Liver (tissue), 7 donors: ENCODE measurements at regions not wholly inside any gene's neighbourhood (a gene's known extent, or its start where the extent isn't known, plus 50 kb on each side); places are given as distances from the start of the nearest gene placed in this dataset.

Source experiments
- DNase-seq: peaks from one replicate; pipeline ENCODE4 v3.0.0-alpha.2; 2017; ENCODE audit warnings: low spot score
- H3K27ac ChIP-seq, 2 donors: one replicate each; pipeline ENCODE4 v1.7.0; 2013; ENCODE audit warnings: inconsistent platforms in 2 of 2, low read length in 2 of 2, control low read depth in 1 of 2, low read depth in 1 of 2, mild to moderate bottlenecking in 1 of 2
- H3K27me3 ChIP-seq, 4 donors: one replicate each; pipeline versions ENCODE4 v1.6.1 to v1.7.0; 2013; ENCODE audit warnings: low read length in 3 of 4, inconsistent platforms in 1 of 4, mild to moderate bottlenecking in 1 of 4, moderate library complexity in 1 of 4; ENCODE audit not compliant: control insufficient read depth in 4 of 4, insufficient read depth in 4 of 4
- H3K36me3 ChIP-seq, 4 donors: one replicate each; pipeline versions ENCODE4 v1.6.1 to v1.7.0; 2013; ENCODE audit warnings: low read length in 3 of 4, mild to moderate bottlenecking in 3 of 4, low read depth in 1 of 4, moderate library complexity in 1 of 4; ENCODE audit not compliant: control insufficient read depth in 4 of 4, insufficient read depth in 3 of 4
- H3K4me1 ChIP-seq, 4 donors: one replicate each; pipeline versions ENCODE4 v1.6.1 to v1.7.0; 2013; ENCODE audit warnings: low read length in 3 of 4, mild to moderate bottlenecking in 3 of 4, moderate library complexity in 1 of 4; ENCODE audit not compliant: control insufficient read depth in 4 of 4, insufficient read depth in 4 of 4
- H3K4me3 ChIP-seq, 3 donors: one replicate each; pipeline versions ENCODE4 v1.6.1 to v1.7.0; 2013; ENCODE audit warnings: low read length in 3 of 3, control low read depth in 1 of 3, low read depth in 1 of 3, mild to moderate bottlenecking in 1 of 3
- H3K9ac ChIP-seq, 2 donors: one replicate each; pipeline ENCODE4 v1.7.0; 2013; ENCODE audit warnings: low read length in 2 of 2, mild to moderate bottlenecking in 2 of 2, moderate library complexity in 2 of 2, control low read depth in 1 of 2, low read depth in 1 of 2
- H3K9me3 ChIP-seq, 4 donors: one replicate each; pipeline versions ENCODE4 v1.6.1 to v1.7.0; 2013; ENCODE audit warnings: low read length in 3 of 4; ENCODE audit not compliant: control insufficient read depth in 4 of 4
- FOXA1 ChIP-seq: IDR thresholded peaks from 2 replicates; pipeline ENCODE4 v1.6.1; 2016; ENCODE audit warnings: antibody characterized with exemption
- FOXA2 ChIP-seq: IDR thresholded peaks from 2 replicates; pipeline ENCODE4 v1.6.1; 2016; ENCODE audit warnings: antibody characterized with exemption
- HNF4G ChIP-seq: IDR thresholded peaks from 2 replicates; pipeline ENCODE4 v1.6.1; 2016; ENCODE audit warnings: antibody characterized with exemption
- JUND ChIP-seq, 2 donors: IDR thresholded peaks; 2 replicates each; pipeline ENCODE4 v1.6.1; 2016; ENCODE audit warnings: antibody characterized with exemption in 2 of 2
- NR2F2 ChIP-seq: IDR thresholded peaks from 2 replicates; pipeline ENCODE4 v1.6.1; 2016; ENCODE audit warnings: antibody characterized with exemption
- RAD21 ChIP-seq, 2 donors: IDR thresholded peaks; 2 replicates each; pipeline ENCODE4 v1.6.1; 2016; ENCODE audit warnings: antibody characterized with exemption in 2 of 2, mild to moderate bottlenecking in 2 of 2
- REST ChIP-seq: IDR thresholded peaks from 2 replicates; pipeline ENCODE4 v1.6.1; 2016; ENCODE audit warnings: antibody characterized with exemption, mild to moderate bottlenecking
- RXRA ChIP-seq, 2 donors: IDR thresholded peaks; 2 replicates each; pipeline ENCODE4 v1.6.1; 2017 to 2018; ENCODE audit warnings: antibody characterized with exemption in 2 of 2, mild to moderate bottlenecking in 1 of 2
- SP1 ChIP-seq: IDR thresholded peaks from 2 replicates; pipeline ENCODE4 v1.6.1; 2018; ENCODE audit warnings: antibody characterized with exemption, mild to moderate bottlenecking
- TAF1 ChIP-seq: conservative IDR thresholded peaks from 2 replicates; pipeline ENCODE4 v1.6.1; 2016; ENCODE audit warnings: antibody characterized with exemption, mild to moderate bottlenecking
- WGBS: extraction: QIAGEN DNeasy Blood & Tissue Kit; methylation state at CpG from one replicate; pipeline ENCODE4 v1.1.7; 2013; 5-methylcytosine and 5-hydroxymethylcytosine counted together
- TF ChIP-seq, protein P1 (sequence below): IDR thresholded peaks from 2 replicates; pipeline ENCODE4 v1.6.1; 2016; ENCODE audit warnings: antibody characterized with exemption
- TF ChIP-seq, protein P2 (sequence below): IDR thresholded peaks from 2 replicates; pipeline ENCODE4 v1.6.1; 2016; ENCODE audit warnings: antibody characterized with exemption
- donor health status: healthy.
- donor health status: healthy.
- donor health status: healthy.
- donor health status: healthy.

DNA sequence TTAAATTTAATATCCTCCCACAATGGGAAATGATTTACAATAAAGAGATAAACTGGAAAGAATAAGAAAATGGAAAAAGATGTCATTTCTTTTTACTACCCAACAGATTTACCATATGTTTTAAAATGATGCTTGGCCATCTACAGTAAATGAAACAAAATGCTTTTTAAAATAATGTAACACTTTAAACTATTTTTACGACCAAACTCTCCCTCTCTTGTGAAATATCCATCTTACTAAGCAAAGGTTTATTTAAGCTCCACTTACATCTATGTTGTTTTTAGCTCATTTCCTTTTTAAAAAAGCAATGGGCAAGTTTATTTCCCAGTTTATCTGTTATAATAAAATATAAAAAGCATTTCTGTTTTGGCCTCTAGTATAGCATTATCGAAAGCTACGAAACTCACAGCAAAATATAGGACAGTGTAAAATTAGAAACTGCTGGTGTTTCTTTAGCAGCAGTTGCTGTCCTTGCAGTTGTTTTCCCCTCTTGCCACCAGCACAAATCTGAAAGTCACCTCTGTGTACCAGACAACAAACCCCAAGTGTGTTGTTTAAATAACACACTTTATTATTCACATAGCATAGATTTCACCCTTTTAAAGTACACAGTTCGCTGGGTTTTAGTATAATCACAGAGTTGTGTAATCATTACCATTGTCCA lies 195.1 kb downstream of the CDRT15L2 start:
- Histone ChIP-seq H3K9ac (no peak overlapping the region), H3K4me3 (no peak overlapping the region), H3K27ac (no peak overlapping the region), H3K36me3 (no peaks in the 10 kb centered on the region), H3K27me3 (no peaks in the 10 kb centered on the region), H3K4me1 (no peaks in the 10 kb centered on the region), H3K9me3 (no peaks in the 10 kb centered on the region)
- no peak for DNase-seq
- TF ChIP-seq, protein P1, sequence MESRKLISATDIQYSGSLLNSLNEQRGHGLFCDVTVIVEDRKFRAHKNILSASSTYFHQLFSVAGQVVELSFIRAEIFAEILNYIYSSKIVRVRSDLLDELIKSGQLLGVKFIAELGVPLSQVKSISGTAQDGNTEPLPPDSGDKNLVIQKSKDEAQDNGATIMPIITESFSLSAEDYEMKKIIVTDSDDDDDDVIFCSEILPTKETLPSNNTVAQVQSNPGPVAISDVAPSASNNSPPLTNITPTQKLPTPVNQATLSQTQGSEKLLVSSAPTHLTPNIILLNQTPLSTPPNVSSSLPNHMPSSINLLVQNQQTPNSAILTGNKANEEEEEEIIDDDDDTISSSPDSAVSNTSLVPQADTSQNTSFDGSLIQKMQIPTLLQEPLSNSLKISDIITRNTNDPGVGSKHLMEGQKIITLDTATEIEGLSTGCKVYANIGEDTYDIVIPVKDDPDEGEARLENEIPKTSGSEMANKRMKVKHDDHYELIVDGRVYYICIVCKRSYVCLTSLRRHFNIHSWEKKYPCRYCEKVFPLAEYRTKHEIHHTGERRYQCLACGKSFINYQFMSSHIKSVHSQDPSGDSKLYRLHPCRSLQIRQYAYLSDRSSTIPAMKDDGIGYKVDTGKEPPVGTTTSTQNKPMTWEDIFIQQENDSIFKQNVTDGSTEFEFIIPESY, result no peak
- TF ChIP-seq RXRA (IDR thresholded peaks at IDR 0.05) (no peak), SP1 (no peak), JUND (IDR thresholded peaks at IDR 0.05) (no peak), REST (no peak), TAF1 (no peak), FOXA1 (no peak), HNF4G (no peak), NR2F2 (no peak)
- TF ChIP-seq, protein P2, sequence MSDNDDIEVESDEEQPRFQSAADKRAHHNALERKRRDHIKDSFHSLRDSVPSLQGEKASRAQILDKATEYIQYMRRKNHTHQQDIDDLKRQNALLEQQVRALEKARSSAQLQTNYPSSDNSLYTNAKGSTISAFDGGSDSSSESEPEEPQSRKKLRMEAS, result no peak
- 80% methylated on average over 4 of the region's 4 CpGs for WGBS

GRCh38 chr17:20775331-20775730 lies 195.8 kb downstream of the CDRT15L2 start:
- 90% methylated on average over 19 of the region's 19 CpGs for WGBS
- DNase-seq, result no peak
- no peaks in the 10 kb centered on the region for H3K9me3 ChIP-seq
- no peaks in the 10 kb centered on the region for H3K4me1 ChIP-seq
- TF ChIP-seq JUND (IDR thresholded peaks at IDR 0.05) (no peak), RAD21 (IDR thresholded peaks at IDR 0.05) (no peak), FOXA2 (no peak), TAF1 (no peak), HNF4G (no peak), REST (no peak)
- TF ChIP-seq, protein P2, result no peak
- no peaks in the 10 kb centered on the region for H3K27me3 ChIP-seq
- no peaks in the 10 kb centered on the region for H3K36me3 ChIP-seq
- no peak overlapping the region for H3K4me3 ChIP-seq
- no peak overlapping the region for H3K27ac ChIP-seq
- H3K9ac ChIP-seq, result no peak overlapping the region
